ENCODE measurements at regions not wholly inside any gene's neighbourhood (a gene's known extent, or its start where the extent isn't known, plus 50 kb on each side); places are given as distances from the start of the nearest gene placed in this dataset.

DNA sequence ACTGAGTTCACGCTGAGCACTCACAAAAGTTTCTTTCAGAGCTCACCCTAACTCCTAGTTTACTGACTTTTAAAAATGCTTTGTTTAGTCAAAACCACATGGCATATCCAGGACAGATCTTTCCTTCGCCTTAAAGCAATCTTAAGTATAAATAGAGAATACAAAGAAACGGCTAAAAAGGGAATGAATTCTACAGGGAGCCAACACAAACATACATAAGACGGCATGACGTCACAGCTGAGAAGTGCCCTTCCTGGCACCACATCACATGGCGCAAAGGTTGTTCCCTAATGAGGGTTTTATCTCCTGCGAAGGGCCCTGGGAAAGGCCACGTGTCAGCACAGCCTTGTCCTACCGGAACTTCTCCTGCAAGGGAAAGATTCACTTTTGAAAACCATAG lies 141.3 kb downstream of the IRX1 start:
- no peak for DNase-seq

DNA sequence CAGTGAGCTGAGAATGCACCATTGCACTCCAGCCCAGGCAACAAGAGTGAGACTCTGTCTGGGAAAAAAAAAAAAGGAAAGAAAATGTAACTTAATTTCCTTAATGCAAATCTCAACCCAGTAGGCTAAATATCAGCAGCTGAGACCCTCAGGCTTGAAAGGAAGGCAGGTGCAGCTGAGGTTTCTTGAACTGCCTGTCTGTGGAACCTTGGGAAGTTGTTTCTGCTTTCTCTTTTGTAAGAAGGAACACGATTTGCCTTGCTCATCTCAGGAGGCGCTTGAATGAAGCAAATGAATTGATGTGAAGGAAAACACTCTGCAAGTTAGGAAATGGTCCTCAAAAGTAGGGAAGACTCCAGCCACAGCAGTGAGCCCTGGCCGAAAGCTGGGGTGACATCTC lies 143.3 kb downstream of the IRX1 start:
- no peak for DNase-seq

DNA sequence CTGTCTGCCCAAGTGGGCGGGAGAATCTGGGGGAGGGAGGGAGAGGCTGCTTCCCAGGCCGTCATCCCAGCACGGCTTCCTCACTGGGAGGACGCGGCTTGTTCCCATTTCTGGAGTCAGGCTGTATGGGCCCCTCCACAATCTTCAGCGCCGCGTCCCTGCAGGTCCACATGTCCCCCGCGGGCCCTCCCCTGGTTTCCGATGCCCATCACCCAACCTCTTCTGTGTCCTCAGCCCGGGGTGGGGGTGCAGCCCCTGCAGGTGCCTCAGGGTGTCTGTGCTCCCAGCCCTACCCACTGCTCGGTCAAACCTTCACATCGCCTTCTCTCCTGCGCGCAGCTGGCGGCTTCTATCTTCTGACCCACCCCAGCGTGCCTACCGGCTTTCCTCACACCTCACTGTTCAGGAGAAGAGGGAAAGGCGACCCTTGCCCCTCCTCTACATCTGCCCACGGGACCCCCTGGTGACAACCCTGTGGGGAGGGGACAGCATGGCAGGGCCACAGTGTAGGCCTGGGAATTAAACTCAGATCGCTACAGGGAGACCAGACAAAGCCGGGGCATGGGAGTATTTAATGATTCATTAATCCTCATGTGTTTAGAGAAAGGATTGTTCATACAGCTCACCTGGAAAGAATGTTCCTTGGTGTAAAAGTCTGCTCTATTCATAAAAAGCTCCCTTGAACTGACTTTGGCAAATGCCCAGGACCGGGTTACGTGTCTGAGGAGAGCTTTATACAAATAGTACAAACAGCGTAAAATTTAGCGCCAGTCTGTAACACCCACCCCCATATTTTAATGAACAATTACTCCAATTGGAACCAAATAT lies 145.1 kb downstream of the IRX1 start:
- DNase-seq = no peak

DNA sequence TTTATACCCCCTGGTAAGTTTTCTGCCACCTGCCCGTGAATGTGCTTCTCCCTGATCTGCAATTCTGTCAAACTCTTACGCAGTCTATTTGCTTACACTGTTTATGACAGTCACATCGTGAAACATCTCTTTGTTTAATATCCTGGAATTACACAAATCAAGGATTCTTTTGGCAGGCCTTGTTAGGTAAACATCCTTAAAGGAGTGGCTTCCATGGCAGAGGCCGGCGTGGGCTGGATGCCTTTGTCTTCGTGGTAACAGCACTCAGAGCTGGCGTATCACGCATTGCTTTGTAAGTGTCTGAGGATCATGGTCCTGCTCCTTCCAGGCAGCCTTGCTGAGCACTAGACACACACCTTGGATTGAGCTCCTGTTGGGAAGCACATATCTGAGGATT lies 145.7 kb downstream of the IRX1 start:
- DNase-seq = no peak

DNA sequence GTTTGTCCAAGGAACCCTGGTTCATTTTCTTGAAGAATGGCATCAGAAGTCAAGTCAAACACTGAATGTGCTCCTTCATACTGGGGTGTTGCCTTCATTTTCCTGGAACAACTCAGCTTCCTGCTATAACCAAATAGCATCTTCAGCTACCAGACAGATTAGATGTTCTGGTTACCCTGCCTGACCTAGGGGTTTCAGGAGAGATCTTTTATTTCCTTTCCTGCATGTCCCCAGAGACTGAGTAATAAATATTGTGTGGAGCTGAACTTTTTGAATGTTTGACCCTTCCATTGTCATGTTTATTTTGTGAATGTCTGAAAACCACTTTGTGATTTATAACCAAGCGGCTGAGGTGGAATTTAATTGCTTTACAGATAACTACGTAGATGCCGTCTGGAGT lies 147.1 kb downstream of the IRX1 start:
- DNase-seq = no peak

DNA sequence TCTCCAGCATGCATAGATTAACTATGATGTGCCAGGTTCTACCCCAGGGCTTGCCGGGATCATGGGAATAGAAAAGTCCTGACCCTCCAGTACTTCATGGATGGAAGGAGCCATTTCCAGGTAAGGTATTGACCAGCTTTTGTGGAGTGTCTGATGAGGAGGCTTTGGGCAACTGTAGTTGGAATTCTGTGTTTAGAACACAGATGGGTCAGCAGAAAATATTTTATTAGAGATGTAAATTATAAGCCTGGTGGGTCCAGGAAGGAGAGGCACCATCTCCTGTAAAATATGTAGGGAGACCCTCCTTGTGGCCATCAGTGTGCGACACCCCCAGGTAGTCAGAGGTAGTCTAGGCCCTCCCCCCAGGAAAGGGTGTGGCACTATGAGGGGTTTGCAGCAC lies 156.2 kb downstream of the IRX1 start:
- DNase-seq = no peak

DNA sequence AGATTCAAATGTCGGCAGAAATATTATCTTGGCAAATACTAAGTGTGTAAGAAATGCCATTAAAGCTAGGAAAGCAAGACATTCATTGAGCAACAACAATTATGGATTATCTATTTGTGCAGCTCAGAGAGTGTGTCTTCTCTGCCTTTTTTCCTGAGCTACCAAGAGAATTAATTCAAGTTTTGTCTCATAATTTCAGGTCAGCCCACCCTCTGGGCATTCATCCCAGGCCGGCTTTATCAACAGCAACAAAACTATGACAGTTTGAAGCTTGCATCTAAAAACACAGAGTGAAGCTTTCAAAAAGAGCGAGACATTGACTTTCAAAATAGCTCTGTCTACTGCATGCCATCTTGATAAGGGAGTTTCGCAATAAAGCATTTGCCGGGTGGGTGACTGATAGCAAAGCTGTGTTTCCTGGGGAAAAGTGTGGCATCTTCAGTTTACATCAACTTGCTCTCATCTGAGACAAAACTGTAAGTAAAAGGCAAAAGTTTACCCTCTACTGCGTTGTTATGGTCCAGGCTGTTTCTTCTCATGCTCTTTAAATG lies 182.4 kb downstream of the IRX1 start:
- no peak for DNase-seq

DNA sequence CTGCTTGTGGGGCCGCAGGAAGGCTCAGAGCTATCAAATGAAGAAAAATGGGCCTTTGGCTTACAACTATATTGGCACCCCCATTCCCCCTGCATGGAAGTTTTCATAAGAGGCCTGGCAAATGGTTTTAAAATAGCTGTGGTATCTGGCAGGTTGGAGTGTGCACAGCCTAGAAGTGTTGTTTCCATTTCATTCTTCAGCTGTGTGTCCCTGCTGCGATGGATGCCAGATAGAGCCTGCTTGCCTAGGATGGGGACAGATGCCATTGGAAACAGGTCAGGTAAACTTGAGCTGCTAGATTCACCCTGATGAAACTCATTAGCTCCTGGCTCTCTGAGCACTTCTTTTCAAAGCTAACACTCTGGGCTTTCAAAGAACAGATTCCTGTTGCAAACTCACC lies 183.3 kb downstream of the IRX1 start:
- no peak for DNase-seq

DNA sequence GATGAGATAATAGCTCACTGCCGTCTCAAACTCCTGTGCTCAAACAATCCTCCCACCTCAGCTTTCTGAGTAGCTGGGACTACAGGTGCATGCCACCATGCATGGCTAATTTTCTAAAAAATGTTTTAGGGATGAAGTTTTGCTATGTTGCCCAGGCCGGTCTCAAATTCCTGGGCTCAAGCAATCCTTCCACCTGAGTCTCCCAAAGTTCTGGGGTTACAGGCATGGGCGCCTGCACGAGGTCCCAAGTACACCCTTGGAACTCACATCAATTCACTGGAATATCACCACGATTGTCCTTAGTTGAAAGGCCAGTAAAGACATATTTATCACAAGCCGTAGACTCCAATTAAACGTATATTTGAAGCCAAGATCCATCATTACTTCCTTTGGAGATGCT lies 184.6 kb downstream of the IRX1 start:
- no peak for DNase-seq

DNA sequence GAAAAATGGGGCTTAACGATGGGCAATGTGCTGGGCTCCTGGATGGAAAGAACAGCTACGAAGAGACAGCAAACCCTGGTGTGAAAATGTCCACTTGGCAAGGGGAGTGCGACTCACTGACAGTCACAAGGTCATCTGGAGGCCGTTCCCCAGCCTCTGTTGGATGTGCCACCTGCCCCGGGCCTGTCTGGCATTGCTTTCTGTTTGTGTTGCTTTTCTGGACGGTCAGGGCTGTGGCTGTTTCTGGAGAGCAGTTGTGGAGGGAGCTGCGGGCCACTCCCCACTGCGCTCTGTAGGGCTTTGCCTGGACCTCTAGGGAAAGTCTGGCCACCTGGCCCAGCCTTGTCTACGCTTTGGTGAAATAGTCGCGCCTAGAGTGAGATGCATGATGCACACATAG lies 185.3 kb downstream of the IRX1 start:
- DNase-seq = no peak

DNA sequence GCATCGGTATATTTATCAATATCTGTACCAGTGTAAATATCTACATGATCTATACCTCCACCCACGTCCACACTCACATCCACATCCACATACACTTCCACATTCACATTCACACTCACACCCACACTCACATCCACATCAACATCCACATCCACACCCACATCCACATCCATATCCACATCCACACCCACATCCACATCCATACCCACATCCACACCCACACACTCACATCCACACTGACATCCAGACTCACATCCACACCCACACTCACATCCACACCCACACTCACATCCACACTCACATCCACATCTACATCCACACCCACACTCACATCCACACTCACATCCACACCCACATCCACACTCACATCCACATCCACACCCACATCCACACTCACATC lies 189.2 kb downstream of the IRX1 start:
- no peak for DNase-seq

DNA sequence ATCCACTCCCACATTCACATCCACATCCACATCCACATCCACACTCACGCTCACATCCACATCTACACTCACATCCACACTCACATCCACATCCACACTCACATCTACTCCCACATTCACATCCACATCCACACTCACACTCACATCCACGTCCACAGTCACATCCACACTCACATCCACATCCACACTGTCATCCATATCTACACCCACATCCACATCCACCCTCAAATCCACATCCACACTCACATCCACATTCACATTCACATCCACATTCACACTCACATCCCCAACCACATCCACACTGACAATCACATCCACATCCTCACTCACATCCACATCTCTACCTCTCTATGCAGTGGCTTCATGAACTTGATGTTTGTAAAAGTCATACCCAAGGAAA lies 190.5 kb downstream of the IRX1 start:
- no peak for DNase-seq

DNA sequence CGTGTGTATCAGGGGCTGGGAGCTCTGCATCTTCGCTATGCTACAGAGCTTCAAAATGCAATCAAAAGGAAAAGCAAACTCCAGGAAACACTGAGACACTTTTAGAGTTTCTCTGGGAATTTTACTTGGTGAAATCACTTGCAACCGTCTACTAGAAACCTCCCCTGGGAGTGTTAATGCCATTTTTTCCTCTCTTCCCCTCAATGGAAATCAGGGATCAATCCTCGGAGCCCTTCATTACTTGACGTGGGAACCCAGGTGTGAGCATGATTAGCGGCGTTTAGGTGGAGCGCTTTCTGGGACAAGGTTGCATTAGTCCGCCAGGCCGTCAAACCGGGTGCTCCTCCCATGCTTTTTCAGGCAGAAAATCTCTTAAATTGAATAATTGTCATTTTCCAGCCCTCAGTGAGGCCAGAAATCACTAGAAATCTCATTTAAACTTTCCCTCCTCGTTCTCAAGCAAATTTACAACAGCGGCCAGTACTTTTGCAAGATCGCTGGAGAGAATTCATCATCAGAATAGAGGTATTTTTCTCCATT lies 191.3 kb downstream of the IRX1 start:
- no peak for DNase-seq

DNA sequence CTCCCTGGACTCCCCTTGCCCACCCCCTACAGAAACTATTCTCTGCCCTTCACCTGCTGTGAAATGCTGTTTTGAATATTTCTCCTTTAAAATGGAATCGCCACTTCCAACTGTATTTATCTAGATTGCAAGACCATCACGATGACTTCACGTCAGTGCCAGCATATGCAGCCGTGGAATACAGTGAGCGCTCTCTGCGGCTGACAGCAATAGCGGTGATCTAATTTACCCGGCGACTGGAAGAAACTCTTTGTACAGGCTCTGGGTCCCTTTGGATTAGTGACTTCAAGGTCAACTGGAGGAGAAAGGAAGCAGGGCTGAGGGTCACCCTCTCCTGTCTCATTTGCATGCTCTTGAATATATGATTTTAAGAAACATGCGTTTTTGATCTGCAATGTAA lies 192.0 kb downstream of the IRX1 start:
- DNase-seq = no peak

DNA sequence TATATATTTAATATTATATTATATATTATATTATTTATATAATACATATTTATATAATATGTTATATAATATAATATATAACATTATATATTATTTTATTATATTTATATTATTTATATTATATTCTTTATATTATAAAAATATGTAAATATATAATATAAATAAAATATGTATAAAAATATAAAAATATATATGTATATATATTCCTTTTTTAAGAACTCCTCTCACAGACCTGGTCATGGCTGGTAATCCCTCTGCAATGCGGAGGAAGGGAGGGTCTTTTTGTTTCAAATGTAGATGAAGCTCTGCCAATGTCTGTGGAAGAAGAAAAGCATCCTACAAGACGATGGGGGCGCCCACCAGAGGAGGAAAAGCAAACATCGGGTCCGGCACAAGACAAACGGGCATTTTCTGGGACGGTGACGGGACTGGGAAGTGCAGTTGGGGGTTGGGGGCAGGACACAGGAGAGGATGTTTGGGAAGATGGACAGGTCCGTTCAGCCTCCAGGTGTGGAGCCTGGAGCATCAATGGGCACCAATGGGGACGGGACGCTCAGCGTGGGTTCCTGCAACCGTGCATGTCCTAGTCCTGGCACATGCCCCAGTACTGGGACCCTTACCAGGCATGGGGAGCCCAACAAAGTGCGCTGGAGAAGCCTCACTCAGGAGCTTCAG lies 194.0 kb downstream of the IRX1 start:
- no peak for DNase-seq

DNA sequence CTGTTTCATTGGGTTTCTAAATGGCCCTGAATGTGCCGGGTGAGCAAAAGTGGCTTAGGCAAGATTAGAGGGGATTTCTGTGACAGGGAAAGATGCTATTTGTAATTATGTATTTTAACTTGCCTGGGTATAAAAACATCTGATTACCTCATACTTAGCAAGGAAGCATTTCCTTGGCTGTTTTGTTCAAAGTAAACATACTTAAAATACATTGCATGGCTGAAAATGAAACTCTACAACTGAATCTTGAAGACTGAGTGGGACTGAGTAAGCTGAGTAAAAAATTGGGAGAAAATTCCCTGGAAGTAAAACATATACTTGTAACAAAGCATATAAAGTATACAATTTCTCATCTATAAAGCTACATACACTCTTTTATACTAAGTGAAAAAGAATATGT lies 197.5 kb downstream of the IRX1 start:
- DNase-seq = no peak

DNA sequence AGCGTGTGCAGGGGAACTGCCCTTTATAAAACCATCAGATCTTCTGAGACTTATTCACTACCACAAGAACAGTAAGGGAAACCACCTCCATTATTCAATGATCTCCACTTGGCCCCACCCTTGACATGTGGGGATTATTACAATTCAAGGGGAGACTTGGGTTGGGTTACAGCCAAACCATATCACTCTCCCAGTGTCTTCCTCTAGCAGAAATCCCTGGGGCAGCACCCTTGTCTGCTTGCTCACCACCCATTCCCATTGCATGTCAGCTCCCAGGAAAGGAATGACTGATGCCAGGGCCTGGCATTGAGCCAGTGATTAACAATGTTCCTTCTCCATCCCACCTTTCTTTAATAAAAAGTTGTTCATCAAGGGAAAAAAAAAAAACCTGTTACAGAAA lies 199.0 kb downstream of the IRX1 start:
- no peak for DNase-seq

DNA sequence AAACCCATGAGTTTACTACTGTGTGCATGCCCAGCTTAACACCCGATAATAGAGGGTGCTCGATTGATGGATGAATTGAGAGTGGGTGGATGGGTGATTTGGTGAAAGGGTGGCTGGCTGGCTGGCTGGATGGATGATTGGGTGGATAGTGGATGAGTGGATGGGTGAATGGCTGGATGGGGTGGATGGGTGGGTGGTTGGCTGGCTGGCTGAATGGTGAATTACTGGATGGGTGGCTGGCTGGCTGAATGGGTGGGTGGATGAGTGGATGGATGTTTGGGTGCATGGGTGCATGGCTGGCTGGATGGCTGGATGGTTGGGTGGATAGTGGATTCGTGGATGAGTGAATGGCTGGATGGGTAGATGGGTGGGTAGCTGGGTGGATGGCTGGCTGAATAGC lies 201.1 kb downstream of the IRX1 start:
- DNase-seq = no peak

DNA sequence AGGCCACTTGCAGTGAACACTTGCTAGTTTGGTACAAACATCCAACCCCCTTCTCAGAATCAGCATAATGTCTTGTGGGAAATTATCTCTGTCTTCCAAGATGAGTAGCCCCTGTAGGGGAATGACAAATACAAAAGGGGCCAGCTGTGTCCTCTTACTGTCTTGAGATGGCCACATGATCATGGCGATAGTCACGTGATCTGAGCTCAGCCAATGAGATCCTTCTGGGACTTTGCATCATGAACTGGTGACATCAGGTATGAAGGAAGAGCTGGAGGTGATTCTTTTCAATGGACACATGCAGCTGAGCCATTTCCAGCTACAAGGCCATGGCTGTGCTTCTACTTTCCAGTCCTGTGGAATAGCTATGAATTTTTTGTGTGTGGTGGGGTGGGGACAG lies 206.3 kb downstream of the IRX1 start:
- DNase-seq = no peak

DNA sequence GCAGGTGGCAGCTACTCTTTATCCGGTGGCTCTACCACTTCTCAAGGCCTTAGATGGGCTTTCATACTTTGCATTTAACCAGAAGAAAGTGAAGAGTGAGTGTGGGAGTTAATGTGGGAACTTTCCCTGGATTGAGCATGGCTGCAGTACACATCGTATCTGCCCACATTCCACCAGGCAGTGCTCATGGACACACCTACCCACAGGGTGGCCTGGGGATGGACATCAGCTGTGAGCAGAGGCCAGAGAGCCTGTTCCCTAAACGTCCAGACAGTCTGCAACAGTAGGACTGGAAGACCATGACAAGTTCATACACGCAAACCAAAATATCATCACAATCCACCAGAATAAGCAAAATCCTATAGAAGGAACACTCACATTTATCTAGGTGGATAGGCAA lies 213.8 kb downstream of the IRX1 start:
- no peak for DNase-seq

DNA sequence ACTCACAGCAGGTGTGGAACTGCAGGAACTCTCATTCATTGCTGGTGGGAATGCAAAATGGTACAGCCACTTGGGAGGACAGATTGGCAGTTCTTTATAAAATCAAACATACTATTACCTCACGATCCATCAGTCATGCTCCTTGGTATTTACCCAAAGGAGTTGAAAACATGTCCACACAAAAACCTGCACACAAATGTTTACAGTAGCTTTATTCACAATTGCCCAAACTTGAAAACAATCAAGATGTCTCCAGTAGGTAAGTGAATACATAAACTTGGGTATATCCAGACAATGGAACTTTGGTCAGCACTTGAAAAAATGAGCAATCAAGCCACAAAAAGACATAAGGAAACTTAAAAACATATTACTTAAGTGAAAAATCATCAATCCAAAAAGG lies 215.5 kb downstream of the IRX1 start:
- DNase-seq = no peak

DNA sequence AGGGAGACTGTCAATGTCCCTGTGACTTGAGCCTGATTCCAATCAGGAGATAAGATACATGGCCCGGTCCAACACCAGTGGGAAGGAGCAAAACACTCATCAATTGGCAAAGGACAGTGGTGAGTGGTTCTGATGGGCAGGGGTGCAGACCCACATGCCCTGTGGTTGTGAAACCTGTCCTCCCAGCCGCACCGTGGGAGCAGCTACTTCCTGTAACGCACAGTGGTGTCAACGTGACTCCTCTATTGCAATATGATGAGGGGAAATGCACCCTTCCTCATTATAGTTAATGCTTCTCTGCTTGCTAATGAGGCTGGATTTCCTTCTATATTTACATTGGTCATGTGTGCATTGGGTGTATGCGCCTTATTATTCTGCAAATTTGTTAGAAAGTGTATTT lies 223.0 kb downstream of the IRX1 start:
- DNase-seq = no peak

DNA sequence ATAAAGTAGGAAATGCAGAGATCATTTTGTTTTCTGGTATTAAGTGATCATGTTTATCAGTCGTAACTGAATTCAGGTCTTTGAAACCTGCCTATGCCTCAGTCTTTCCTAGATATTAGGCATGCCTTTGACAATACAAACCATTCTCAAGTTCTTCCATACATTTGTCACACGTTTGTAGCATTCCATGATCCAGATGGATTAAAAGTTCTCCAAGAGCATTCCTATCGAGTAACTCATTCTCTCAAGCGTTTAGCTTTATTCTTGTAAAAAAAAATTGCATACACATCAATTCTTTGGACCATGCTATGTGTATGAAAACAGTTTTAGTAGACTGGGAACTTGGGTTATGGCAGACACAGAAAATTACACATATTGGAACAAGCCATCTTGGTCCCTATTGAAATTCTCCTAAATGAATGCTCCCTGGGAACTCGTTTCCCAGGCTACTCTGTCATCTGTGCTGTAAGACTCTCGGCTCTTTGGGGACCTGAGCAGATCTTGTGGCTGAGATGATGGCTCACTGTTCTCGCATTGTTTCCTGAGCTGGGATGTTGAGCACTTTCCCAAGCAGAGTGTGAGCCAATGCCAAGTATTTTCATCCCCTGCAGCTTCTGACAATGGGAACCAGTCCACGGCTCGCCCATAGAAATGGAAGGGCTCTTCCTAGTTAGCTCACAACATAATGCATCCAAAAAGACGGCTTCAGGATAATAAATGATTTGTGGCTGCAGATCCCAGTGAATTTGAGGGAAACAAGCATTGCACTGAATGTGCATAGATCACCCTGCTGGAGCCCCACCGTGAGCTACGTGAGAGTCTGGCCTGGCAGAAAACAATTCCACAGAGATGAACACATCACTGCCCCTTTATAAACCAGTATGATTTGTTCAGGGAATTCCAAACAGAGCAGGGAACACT lies 230.2 kb downstream of the IRX1 start:
- DNase-seq = no peak
